VCaP (cell line): ENCODE measurements at regions not wholly inside any gene's neighbourhood (a gene's known extent, or its start where the extent isn't known, plus 50 kb on each side); places are given as distances from the start of the nearest gene placed in this dataset.
"Not testable (repeated sequence)": the region's sequence is repeated elsewhere in the genome, so short reads cannot be mapped to it uniquely, and the experiment has no call there.

Experiments used
- H3K27ac ChIP-seq: fragments of 450-650 bp; 2 replicates; pipeline ENCODE4 v1.5.1; 2017
- CTCF ChIP-seq: fragments of 450-650 bp; conservative IDR thresholded peaks from 2 replicates; pipeline ENCODE4 v1.5.1; 2017; ENCODE audit warnings: mild to moderate bottlenecking, moderate library complexity

DNA sequence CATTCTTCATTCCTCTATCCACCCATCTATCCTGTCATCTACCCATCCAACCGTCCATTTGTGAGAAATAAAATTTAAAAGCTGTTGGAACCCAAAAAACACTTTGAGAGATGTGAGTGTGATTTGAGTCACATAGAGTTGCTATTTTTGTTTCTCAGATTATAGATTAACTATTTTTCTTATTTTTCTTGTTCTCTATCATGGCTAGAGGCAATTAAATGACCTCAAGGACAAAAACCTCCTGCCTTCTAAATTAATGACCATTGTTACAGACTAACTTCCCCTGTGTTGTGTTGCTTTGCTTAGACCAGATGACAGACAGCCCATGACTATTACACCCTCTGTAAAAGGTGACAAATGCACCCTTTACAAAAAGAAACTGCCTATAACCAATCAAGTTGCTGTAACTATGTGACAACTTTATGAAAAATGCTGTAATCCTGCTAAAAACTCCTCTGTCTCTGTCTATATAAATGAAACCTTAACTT is 207.9 kb upstream of the CXCR4 start:
- TF ChIP-seq CTCF: no peak
- no peak overlapping the region for H3K27ac ChIP-seq

DNA sequence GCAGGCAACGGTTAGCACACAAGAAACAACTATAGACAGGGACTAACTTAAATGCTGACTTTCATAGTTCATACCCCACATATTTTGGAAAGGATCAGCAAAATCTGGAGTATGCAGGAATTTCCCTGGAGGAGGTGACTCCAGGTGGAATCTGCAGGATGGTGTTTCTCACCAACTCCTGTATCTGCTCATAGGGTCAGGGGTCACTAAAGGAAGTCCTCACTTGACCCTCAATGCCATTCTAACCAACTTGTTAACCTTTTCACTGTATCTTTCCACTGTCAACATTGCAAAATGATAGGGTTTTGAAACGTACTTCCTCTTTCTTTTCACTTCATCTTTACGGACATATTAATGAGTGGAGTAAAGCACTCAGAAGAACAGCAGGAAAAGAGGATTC is 207.0 kb upstream of the CXCR4 start:
- no peak for TF ChIP-seq CTCF
- H3K27ac ChIP-seq: no peak overlapping the region

- no peak overlapping the region for H3K27ac ChIP-seq
- no peak for TF ChIP-seq CTCF
These were observed 206.0 kb upstream of the CXCR4 start for GRCh38 chr2:136323935-136324334.

- no peak overlapping the region for H3K27ac ChIP-seq
- TF ChIP-seq CTCF: no peak
These were observed 205.2 kb upstream of the CXCR4 start for GRCh38 chr2:136323195-136323594.

DNA sequence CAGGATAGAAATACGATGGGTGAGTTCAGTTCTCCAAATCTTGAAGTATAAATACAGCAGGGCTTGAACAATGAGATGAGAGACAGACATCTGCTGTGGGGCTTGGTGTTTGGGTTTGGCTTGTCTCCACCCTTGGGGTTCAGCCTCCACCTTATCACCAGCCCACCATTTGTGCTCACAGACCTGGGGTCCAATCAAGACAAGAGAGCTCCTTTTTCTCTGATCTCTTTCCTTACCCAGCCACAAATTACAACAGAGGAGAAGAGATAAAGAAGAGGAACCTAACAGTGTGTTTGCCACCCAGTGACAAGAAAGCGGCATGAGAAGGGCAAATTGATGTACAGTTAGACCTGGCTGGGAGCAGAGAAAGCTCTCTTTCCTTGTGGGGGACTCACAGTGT is 204.5 kb upstream of the CXCR4 start:
- no peak overlapping the region for H3K27ac ChIP-seq
- no peak for TF ChIP-seq CTCF

DNA sequence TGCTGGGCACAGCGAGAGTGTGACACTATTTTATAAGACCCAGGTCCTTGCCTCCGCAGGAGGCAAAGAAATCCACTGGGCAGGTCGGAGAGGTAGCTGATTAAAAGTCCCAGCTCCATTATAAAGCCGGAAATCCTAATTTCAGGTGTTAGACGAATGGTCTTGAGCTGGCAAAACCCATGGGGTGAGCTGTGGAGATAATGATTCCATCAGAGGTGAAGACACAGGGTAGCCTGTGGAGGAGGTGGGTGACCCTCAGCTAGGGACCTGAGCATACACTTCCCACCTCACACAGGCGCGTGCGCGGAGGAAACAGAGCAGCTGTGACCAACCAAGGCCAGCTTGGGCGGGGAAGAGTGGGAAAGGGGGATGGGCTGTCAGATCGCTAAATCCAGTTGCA is 201.7 kb upstream of the CXCR4 start:
- H3K27ac ChIP-seq: no peak overlapping the region
- TF ChIP-seq CTCF: no peak

GRCh38 chr2:136319237-136319636 is 201.3 kb upstream of the CXCR4 start:
- no peak overlapping the region for H3K27ac ChIP-seq
- TF ChIP-seq CTCF: no peak

- H3K27ac ChIP-seq: no peak overlapping the region
- TF ChIP-seq CTCF: no peak
These were observed 196.3 kb upstream of the CXCR4 start for GRCh38 chr2:136314240-136314639.

DNA sequence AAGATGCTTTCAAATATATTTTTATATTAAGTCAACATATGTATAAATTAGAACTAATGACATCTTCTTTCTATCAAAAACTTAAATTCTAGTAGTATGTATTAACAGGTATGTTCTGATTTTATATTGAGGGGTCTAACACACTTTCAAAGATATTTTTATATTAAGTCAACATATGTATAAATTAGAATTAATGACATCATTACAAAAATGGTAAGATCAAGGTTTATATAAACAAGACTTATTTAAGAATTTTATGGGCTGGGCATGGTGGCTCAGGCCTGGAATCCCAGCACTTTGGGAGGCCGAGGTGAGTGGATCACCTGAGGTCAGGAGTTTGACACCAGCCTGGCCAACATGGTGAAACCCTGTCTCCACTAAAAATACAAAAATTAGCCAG is 194.6 kb upstream of the CXCR4 start:
- H3K27ac ChIP-seq: not testable (repeated sequence)
